ENCODE measurements at regions not wholly inside any gene's neighbourhood (a gene's known extent, or its start where the extent isn't known, plus 50 kb on each side); places are given as distances from the start of the nearest gene placed in this dataset.

GRCh38 chr2:150168595-150169236, 318.8 kb downstream of the RND3 start:
- Histone ChIP-seq H3K9ac (ENCODE audit: insufficient read depth in 1 of 2, low read depth in 2 of 2, low read length in 2 of 2) (no peak overlapping the region), H3K79me2 (ENCODE audit: control insufficient read depth, insufficient read depth, low read length) (no peaks in the 10 kb centered on the region), H4K20me1 (replicated peaks; ENCODE audit: control insufficient read depth, insufficient read depth, low read length) (no peaks in the 10 kb centered on the region), H3K4me1 (replicated peaks in 1 of 2; ENCODE audit: control insufficient read depth in 2 of 2, insufficient read depth in 2 of 2, low read length in 2 of 2) (peaks cover 0 to 18% of the 10 kb centered on the region in 2 experiments; a peak in 4 of 5 replicates), H3K4me2 (ENCODE audit: insufficient read depth, low read length) (no peak overlapping the region), H2AFZ (ENCODE audit: low read depth, low read length) (peak overlapping the region; percentile 11; the same call in 1 of the 2 replicates), H3K9me3 (replicated peaks; ENCODE audit: control insufficient read depth, insufficient read depth, low read depth, low read length) (no peaks in the 10 kb centered on the region), H3K36me3 (ENCODE audit: control insufficient read depth, insufficient read depth, low read length) (no peaks in the 10 kb centered on the region), H3K27me3 (ENCODE audit: control insufficient read depth in 2 of 2, insufficient read depth in 2 of 2, low read length in 2 of 2) (no peaks in the 10 kb centered on the region), H3K27ac (ENCODE audit: extremely low read depth, low read depth, low read length) (no peak overlapping the region), H3K9me1 (ENCODE audit: control insufficient read depth, insufficient read depth, low read length) (no peaks in the 10 kb centered on the region), H3K4me3 (no peak overlapping the region)
- in situ Hi-C loops (cut with MboI) (no loop called here), intact Hi-C loops (cut with micrococcal nuclease) (no loop called here)
- DNase-seq (ENCODE audit: extremely low read depth in 1 of 4, low spot score in 3 of 4) (no peak), ATAC-seq (no peak), FAIRE-seq (no peak)
- 8% methylated on average over 1 of the region's 1 CpG for WGBS (ENCODE audit: insufficient coverage, low coverage, missing lambda C conversion rate)
- BruUV-seq (replicated peaks), result no TSS peak
- TF ChIP-seq SOX6 (IDR thresholded peaks at IDR 0.05) (no peak), IRF1 (CRISPR knock-in tag; IDR thresholded peaks at IDR 0.05; ENCODE audit: borderline replicate concordance) (no peak), ELF2 (CRISPR knock-in tag; IDR thresholded peaks at IDR 0.05) (peak; percentile 47; the same call in 1 of the 2 replicates), CREB1 (IDR thresholded peaks at IDR 0.05) (no peak), CREB1 (CRISPR knock-in tag; IDR thresholded peaks at IDR 0.05) (no peak)
- CTCF ChIA-PET (ENCODE audit: low intra/inter-chr PET ratio), result no interaction called here
- POLR2A ChIA-PET, result no interaction called here

GRCh38 chr2:150167711-150168110, 319.8 kb downstream of the RND3 start:
- CTCF ChIA-PET (ENCODE audit: low intra/inter-chr PET ratio), result no interaction called here
- in situ Hi-C loops (cut with MboI) (no loop called here), intact Hi-C loops (cut with micrococcal nuclease) (no loop called here)
- no peaks in the 10 kb centered on the region for H3K79me2 ChIP-seq (ENCODE audit: control insufficient read depth, insufficient read depth, low read length)
- H3K9me1 ChIP-seq (ENCODE audit: control insufficient read depth, insufficient read depth, low read length), result no peaks in the 10 kb centered on the region
- no peak overlapping the region for H2AFZ ChIP-seq (ENCODE audit: low read depth, low read length)
- 0% methylated on average over 2 of the region's 2 CpGs for WGBS (ENCODE audit: insufficient coverage, low coverage, missing lambda C conversion rate)
- H3K9ac ChIP-seq (ENCODE audit: insufficient read depth in 1 of 2, low read depth in 2 of 2, low read length in 2 of 2), result no peak overlapping the region
- POLR2A ChIA-PET, result interaction anchor here (1.2 kb wide), 1 partner anchor 19 kb away, joined by 3 read pairs; no protein-coding TSS in a partner anchor
- H3K4me2 ChIP-seq (ENCODE audit: insufficient read depth, low read length), result no peak overlapping the region
- H3K4me3 ChIP-seq, result no peak overlapping the region
- FAIRE-seq (peak; percentile 54), DNase-seq (ENCODE audit: extremely low read depth in 1 of 4, low spot score in 3 of 4) (peak; percentile 28 to 70 (median 41)), ATAC-seq (peak; percentile 84)
- BruUV-seq (replicated peaks), result no TSS peak
- H3K4me1 ChIP-seq (replicated peaks in 1 of 2; ENCODE audit: control insufficient read depth in 2 of 2, insufficient read depth in 2 of 2, low read length in 2 of 2), result peaks cover 0 to 18% of the 10 kb centered on the region in 2 experiments; a peak in 4 of 5 replicates
- no peaks in the 10 kb centered on the region for H3K9me3 ChIP-seq (replicated peaks; ENCODE audit: control insufficient read depth, insufficient read depth, low read depth, low read length)
- no peaks in the 10 kb centered on the region for H3K36me3 ChIP-seq (ENCODE audit: control insufficient read depth, insufficient read depth, low read length)
- no peaks in the 10 kb centered on the region for H3K27me3 ChIP-seq (ENCODE audit: control insufficient read depth in 2 of 2, insufficient read depth in 2 of 2, low read length in 2 of 2)
- H4K20me1 ChIP-seq (replicated peaks; ENCODE audit: control insufficient read depth, insufficient read depth, low read length), result no peaks in the 10 kb centered on the region
- H3K27ac ChIP-seq (ENCODE audit: extremely low read depth, low read depth, low read length), result peak overlapping the region; percentile 79; the same call in 2 of the 3 replicates
- TF ChIP-seq BCOR (IDR thresholded peaks at IDR 0.05) (no peak), FOXA3 (CRISPR knock-in tag; conservative IDR thresholded peaks at IDR 0.05 in 1 of 2, IDR thresholded peaks at IDR 0.05 in 1 of 2) (peak in 1 of 2 experiments; percentile 47; a peak in 1 of 4 replicates), ZFPM2 (CRISPR knock-in tag; IDR thresholded peaks at IDR 0.05) (no peak), NRF1 (conservative IDR thresholded peaks at IDR 0.05 in 1 of 2, IDR thresholded peaks at IDR 0.05 in 1 of 2) (peak in 1 of 2 experiments; percentile 32; a peak in 1 of 4 replicates), TCFL5 (CRISPR knock-in tag; conservative IDR thresholded peaks at IDR 0.05) (0 out of 2 replicates have a peak, but pooled peaks have one; percentile 13), JUN (IDR thresholded peaks at IDR 0.05; ENCODE audit: borderline replicate concordance, low read depth, low read length) (peak; percentile 87), JUN (CRISPR knock-in tag; IDR thresholded peaks at IDR 0.05; ENCODE audit: borderline replicate concordance) (no peak), HNRNPK (IDR thresholded peaks at IDR 0.05; ENCODE audit: low read depth, low read length, poor library complexity, severe bottlenecking) (no peak), ZNF41 (CRISPR knock-in tag; conservative IDR thresholded peaks at IDR 0.05) (no peak), MTA3 (IDR thresholded peaks at IDR 0.05; ENCODE audit: borderline replicate concordance) (no peak), POLR2H (tag; IDR thresholded peaks at IDR 0.05; ENCODE audit: low read depth) (peak; percentile 50), HIVEP1 (CRISPR knock-in tag; IDR thresholded peaks at IDR 0.05) (0 out of 2 replicates have a peak, but pooled peaks have one; percentile 39), ZKSCAN3 (CRISPR knock-in tag; IDR thresholded peaks at IDR 0.05) (no peak)

Data from K562 (cell line).